ENCODE measurements at regions not wholly inside any gene's neighbourhood (a gene's known extent, or its start where the extent isn't known, plus 50 kb on each side); places are given as distances from the start of the nearest gene placed in this dataset.

DNA sequence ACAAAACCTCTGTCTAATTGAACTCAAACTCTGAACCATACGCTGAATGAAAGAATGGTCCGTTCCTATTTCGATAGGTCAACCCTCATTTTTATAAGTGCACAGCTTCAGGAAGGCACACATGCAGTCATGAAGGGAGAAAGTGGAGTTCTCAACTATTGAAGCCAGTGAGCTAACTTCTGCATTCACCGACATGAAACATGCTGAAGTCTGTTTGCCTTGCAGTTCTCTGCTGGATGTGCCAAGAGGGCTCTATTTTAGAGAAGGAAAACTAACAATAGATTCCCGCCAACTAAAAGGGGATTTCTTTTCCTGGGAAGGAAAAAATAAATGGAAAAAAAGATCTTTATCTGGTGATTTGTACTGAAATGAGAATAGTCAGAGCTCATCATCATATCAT, 191.0 kb upstream of the PLEKHG7 start:
- 87% methylated on average over 5 of the region's 5 CpGs for WGBS (ENCODE audit: insufficient coverage, low coverage, low lambda C conversion rate, missing lambda C conversion rate)
- Histone ChIP-seq H3K27me3 (no peaks in the 10 kb centered on the region), H3K36me3 (no peaks in the 10 kb centered on the region), H3K27ac (no peak overlapping the region), H3K4me1 (peaks cover 0 to 2% (median 0%) of the 10 kb centered on the region in 4 donors), H3K4me3 (no peak overlapping the region), H3K9me3 (no peaks in the 10 kb centered on the region)
- DNase-seq, result no peak
- peak in 2 of 4 donors; percentile 39 to 60 for ATAC-seq
- intact Hi-C loops (cut with DNase I), result no loop called here
- TF ChIP-seq POLR2A (IDR thresholded peaks at IDR 0.05) (no peak), CTCF (IDR thresholded peaks at IDR 0.05) (no peak)

- ATAC-seq, result no peak
- H3K9me3 ChIP-seq, result no peaks in the 10 kb centered on the region
- WGBS (ENCODE audit: insufficient coverage, low coverage, low lambda C conversion rate, missing lambda C conversion rate), result 45% methylated on average over 2 of the region's 2 CpGs
- peaks cover 0 to 23% (median 12%) of the 10 kb centered on the region in 4 donors for H3K4me1 ChIP-seq
- DNase-seq, result no peak
- no peak overlapping the region for H3K4me3 ChIP-seq
- intact Hi-C loops (cut with DNase I), result no loop called here
- no peaks in the 10 kb centered on the region for H3K27me3 ChIP-seq
- TF ChIP-seq CTCF (IDR thresholded peaks at IDR 0.05) (no peak), POLR2A (IDR thresholded peaks at IDR 0.05) (no peak)
- no peak overlapping the region for H3K27ac ChIP-seq
- H3K36me3 ChIP-seq, result no peaks in the 10 kb centered on the region
These were observed 193.5 kb upstream of the PLEKHG7 start for GRCh38 chr12:92509156-92509738.

GRCh38 chr12:92506891-92507290, 195.9 kb upstream of the PLEKHG7 start:
- Histone ChIP-seq H3K36me3 (no peaks in the 10 kb centered on the region), H3K4me1 (peaks cover 0 to 39% (median 15%) of the 10 kb centered on the region in 4 donors), H3K27ac (peak overlapping the region; percentile 35 to 97 (median 92)), H3K27me3 (no peaks in the 10 kb centered on the region), H3K9me3 (no peaks in the 10 kb centered on the region), H3K4me3 (no peak overlapping the region)
- intact Hi-C loops (cut with DNase I), result no loop called here
- ATAC-seq (no peak), DNase-seq (no peak)
- 67% methylated on average over 3 of the region's 3 CpGs for WGBS (ENCODE audit: insufficient coverage, low coverage, low lambda C conversion rate, missing lambda C conversion rate)
- TF ChIP-seq POLR2A (IDR thresholded peaks at IDR 0.05) (no peak), CTCF (IDR thresholded peaks at IDR 0.05) (no peak)

DNA sequence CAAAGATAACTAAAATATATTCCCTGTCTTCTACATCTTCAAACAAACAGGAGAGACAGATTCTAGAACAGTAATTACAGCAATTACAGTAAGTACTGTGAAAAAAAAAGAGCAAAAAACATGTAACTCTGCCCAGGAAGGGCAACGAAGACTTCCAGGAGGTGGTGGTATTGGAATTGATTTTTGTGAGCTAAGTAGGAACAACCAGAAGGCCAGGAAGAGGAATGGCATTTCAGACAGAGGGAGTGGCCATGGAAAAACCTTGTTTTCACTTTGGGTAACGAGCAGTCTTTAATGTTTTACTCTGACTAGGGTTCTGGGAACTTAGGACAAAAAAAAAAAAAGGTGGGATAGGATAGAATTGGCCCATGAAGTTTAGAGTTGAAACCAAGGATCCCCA, 196.3 kb upstream of the PLEKHG7 start:
- ATAC-seq, result peak in 3 of 4 donors; percentile 5 to 31 (median 13)

More for the DNA sequence above, 196.3 kb upstream of the PLEKHG7 start:
- Histone ChIP-seq H3K27me3 (no peaks in the 10 kb centered on the region), H3K4me3 (no peak overlapping the region), H3K4me1 (peaks cover 0 to 43% (median 17%) of the 10 kb centered on the region in 4 donors), H3K36me3 (no peaks in the 10 kb centered on the region), H3K27ac (peak overlapping the region; percentile 86 to 97 (median 92)), H3K9me3 (no peaks in the 10 kb centered on the region)
- TF ChIP-seq POLR2A (IDR thresholded peaks at IDR 0.05) (no peak), CTCF (IDR thresholded peaks at IDR 0.05) (peak in 3 of 4 donors; percentile 5 to 32 (median 22))
- no peak for DNase-seq
- intact Hi-C loops (cut with DNase I), result no loop called here
- WGBS (ENCODE audit: insufficient coverage, low coverage, low lambda C conversion rate, missing lambda C conversion rate), result 21% methylated on average over 2 of the region's 2 CpGs
